Vagina (tissue), 2 donors: ENCODE measurements at regions not wholly inside any gene's neighbourhood (a gene's known extent, or its start where the extent isn't known, plus 50 kb on each side); places are given as distances from the start of the nearest gene placed in this dataset.
"Not testable (repeated sequence)": the region's sequence is repeated elsewhere in the genome, so short reads cannot be mapped to it uniquely, and the experiment has no call there.

Source experiments
- POLR2A ChIP-seq, 2 donors: fragments of 450-650 bp; IDR thresholded peaks; one replicate each; pipeline ENCODE4 v1.6.1; 2017; ENCODE audit warnings: antibody characterized with exemption in 2 of 2, mild to moderate bottlenecking in 2 of 2, moderate library complexity in 2 of 2
- POLR2AphosphoS5 ChIP-seq, 2 donors: sonication (generic); formaldehyde crosslinking; IDR thresholded peaks; one replicate each; pipeline ENCODE4 v1.9.0; 2017; ENCODE audit warnings: antibody characterized with exemption in 2 of 2, mild to moderate bottlenecking in 2 of 2, low read depth in 1 of 2; ENCODE audit not compliant: insufficient read depth in 1 of 2

- not testable (repeated sequence) for TF ChIP-seq POLR2A (IDR thresholded peaks at IDR 0.05); POLR2AphosphoS5 (IDR thresholded peaks at IDR 0.05; ENCODE audit: insufficient read depth in 1 of 2, low read depth in 1 of 2)
Measured at GRCh38 chrX:138777908-138778575, 66.5 kb upstream of the FGF13 start.
